GM12874 (cell line): ENCODE measurements at regions not wholly inside any gene's neighbourhood (a gene's known extent, or its start where the extent isn't known, plus 50 kb on each side); places are given as distances from the start of the nearest gene placed in this dataset.

Experiments used
- TF ChIP-seq, protein P1 (sequence below): IDR thresholded peaks from 2 replicates; pipeline ENCODE4 v1.5.1; 2011; ENCODE audit warnings: low read depth, mild to moderate bottlenecking, control low read depth, low read length, moderate library complexity; ENCODE audit not compliant: insufficient read depth

DNA sequence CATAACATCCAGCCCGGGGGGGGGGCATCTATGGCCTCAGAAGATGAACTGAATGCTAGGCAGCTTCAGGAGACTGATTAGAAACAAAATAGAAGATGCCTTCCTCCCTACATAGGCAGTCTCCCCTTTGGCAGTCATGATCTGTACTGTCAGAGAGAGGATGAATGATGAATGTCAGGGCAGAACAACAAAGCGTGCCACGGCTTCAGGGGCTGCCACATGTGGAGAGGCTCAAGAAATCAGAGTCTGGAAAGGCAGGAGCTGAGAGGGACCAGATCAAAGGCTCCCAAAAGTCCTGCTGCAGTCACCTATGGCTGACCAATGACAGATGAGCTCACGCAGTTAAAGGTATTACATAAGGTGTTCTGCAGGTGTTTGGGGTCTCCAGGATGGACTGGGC lies 180.4 kb downstream of the UACA start:
- TF ChIP-seq, protein P1, sequence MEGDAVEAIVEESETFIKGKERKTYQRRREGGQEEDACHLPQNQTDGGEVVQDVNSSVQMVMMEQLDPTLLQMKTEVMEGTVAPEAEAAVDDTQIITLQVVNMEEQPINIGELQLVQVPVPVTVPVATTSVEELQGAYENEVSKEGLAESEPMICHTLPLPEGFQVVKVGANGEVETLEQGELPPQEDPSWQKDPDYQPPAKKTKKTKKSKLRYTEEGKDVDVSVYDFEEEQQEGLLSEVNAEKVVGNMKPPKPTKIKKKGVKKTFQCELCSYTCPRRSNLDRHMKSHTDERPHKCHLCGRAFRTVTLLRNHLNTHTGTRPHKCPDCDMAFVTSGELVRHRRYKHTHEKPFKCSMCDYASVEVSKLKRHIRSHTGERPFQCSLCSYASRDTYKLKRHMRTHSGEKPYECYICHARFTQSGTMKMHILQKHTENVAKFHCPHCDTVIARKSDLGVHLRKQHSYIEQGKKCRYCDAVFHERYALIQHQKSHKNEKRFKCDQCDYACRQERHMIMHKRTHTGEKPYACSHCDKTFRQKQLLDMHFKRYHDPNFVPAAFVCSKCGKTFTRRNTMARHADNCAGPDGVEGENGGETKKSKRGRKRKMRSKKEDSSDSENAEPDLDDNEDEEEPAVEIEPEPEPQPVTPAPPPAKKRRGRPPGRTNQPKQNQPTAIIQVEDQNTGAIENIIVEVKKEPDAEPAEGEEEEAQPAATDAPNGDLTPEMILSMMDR, result no peak

DNA sequence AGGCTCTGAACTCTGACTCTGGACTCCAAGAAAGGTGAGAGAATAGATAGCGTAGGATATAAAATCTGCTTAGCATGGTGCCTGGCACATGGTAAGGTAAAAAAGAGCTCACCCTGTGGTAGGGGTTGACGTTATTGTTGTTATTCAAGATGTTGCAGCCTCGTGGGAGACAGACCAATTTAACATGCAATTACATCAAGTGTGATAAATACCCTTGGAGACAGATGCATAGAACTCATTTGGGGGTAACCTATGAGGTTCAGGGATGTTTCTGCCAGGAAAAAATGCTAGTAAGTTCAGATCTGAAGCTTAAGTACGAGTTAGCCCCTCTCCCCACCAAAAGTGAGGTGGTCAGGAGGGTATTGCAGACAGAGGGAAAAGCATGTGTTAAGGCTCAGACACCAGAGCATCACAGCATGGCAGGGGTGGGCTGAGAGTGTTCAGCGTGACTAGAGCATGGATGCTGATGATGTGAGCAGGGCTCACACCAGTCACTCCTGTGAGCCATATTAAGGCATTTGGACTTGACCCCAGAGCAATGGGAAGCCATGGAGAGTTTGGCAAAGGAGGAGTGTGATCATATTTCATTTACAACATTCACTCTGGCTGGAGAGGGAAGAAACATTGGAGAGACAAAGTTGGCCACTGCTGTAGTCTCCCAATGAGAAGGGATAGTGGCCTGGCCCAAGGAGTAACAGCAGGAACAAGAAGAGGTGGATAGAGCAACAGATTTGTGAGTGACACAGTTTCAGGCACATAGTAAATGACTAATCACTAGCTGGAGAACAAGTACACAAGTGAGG lies 181.0 kb downstream of the UACA start:
- TF ChIP-seq, protein P1, result no peak

GRCh38 chr15:70580958-70581357 lies 182.4 kb downstream of the UACA start:
- TF ChIP-seq, protein P1, result no peak

DNA sequence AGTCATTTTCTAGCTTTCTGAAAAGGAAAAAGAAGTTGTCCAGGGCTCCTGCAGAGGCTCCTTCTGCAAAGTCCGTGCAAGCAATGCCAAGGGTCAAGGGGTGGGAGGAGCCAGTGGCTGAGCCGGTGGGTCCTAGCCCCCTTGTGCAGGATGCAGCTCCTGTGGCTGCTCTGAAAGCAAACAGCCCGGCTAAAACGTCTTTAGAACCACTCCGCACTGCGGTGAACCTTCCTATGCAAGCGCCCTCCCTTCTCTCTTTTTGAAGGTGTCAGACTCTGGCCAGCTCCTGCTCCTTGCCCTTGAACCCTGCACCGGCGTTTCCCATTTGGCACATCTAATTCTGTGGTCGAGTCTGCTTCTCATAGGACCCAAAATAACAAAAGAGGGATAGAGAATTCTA lies 183.1 kb downstream of the UACA start:
- TF ChIP-seq, protein P1, result no peak

DNA sequence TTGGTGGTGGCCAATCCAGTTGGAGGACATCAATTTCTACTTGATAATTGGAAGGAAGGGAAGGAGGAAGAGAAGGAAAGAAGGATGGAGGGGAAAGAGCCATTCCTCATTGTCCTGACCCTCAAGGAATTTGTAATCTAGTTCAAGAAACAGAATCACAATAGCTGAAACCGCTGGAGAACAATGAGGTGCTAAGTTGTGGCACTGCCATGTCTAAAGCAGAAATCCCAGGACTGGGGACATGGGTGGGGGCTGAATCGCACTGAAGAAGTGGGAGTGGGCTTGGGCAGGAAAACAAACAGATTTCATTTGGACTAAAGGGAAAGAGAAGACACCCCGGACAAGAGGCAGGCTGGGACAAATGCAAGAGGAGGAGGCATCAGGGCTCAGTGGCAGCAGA lies 183.6 kb downstream of the UACA start:
- TF ChIP-seq, protein P1, result no peak

DNA sequence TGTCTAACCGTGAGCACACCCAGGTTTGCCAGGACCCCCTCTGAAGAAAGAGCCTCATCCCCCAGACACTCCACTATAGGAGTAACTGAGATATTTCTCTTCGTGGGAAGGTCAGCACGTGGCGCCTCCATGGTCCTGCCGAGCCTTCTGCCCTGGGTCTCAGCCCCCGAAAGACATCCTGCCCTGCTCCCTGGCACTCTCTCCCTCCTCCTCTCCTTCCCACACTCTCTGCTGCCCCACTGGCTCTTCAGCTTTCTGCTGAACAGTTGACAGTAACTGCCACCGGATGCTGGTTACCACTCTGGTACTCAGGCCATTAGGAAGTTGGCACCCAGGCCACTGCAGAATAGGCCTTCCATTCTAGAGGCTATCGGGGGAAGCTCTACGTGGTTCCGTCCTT lies 185.2 kb downstream of the UACA start:
- TF ChIP-seq, protein P1, result no peak

DNA sequence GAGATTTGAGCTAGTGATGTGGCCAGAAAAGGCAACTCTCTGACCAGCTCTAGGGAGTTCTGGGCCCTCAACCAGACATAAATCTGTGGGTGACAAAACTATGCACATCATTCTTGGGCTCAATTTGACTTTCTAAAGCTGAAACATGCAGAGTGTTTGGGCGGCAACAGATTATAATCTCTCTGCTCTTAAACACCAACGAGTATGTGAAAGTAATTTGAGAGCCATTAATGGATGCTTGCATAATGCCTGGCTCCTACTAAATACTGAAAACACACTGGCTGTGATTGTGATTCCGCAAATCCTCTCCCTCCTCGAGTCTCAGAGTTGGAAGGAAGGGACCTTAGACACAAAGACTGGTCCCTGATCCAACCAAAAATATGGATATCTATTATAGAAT lies 186.7 kb downstream of the UACA start:
- TF ChIP-seq, protein P1, result no peak

- TF ChIP-seq, protein P1, result no peak
Observed at GRCh38 chr15:70576276-70576675, 187.1 kb downstream of the UACA start.
